ENCODE measurements at regions not wholly inside any gene's neighbourhood (a gene's known extent, or its start where the extent isn't known, plus 50 kb on each side); places are given as distances from the start of the nearest gene placed in this dataset.

GRCh38 chrX:112368371-112368770 lies 285.8 kb upstream of the TRPC5 start:
- TF ChIP-seq, protein P1, sequence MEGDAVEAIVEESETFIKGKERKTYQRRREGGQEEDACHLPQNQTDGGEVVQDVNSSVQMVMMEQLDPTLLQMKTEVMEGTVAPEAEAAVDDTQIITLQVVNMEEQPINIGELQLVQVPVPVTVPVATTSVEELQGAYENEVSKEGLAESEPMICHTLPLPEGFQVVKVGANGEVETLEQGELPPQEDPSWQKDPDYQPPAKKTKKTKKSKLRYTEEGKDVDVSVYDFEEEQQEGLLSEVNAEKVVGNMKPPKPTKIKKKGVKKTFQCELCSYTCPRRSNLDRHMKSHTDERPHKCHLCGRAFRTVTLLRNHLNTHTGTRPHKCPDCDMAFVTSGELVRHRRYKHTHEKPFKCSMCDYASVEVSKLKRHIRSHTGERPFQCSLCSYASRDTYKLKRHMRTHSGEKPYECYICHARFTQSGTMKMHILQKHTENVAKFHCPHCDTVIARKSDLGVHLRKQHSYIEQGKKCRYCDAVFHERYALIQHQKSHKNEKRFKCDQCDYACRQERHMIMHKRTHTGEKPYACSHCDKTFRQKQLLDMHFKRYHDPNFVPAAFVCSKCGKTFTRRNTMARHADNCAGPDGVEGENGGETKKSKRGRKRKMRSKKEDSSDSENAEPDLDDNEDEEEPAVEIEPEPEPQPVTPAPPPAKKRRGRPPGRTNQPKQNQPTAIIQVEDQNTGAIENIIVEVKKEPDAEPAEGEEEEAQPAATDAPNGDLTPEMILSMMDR (IDR thresholded peaks at IDR 0.05) = peak in 3 of 12 donors; percentile 9 to 16 (median 13)
- no peak for TF ChIP-seq POLR2A (IDR thresholded peaks at IDR 0.05)
